ENCODE measurements at regions not wholly inside any gene's neighbourhood (a gene's known extent, or its start where the extent isn't known, plus 50 kb on each side); places are given as distances from the start of the nearest gene placed in this dataset.

DNA sequence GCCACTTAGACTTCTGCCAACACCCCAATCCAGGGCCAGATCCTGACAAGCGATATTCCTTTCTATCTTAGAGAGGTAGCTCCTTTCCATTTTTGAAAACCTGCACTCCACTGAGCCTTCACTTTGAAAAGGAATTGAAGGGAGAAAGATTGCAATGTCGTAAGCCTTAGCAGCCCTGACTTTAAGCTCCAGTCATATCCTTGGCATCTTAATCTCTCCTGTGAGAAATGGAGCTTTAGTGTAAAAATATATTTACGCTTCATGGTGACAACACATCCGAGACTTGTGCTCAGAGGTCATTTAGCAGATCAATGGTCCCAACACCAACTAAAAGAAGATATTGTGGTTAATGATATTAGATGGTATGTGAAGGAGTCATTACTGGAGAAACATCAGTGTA is 235.8 kb upstream of the MEX3C start:
- no peak for TF ChIP-seq CTCF (conservative IDR thresholded peaks at IDR 0.05; ENCODE audit: low read depth, low read length)
- TF ChIP-seq EZH2 (IDR thresholded peaks at IDR 0.05; ENCODE audit: borderline replicate concordance, low read depth, low read length, poor library complexity, severe bottlenecking), result no peak
- ChIA-PET CTCF (no interaction called here), POLR2A (ENCODE audit: low non-redundant PET) (no interaction called here)
- Histone ChIP-seq H3K9me3 (ENCODE audit: low read depth, low read length, poor library complexity, severe bottlenecking) (no peaks in the 10 kb centered on the region), H3K4me1 (ENCODE audit: insufficient read depth, low read length, poor library complexity, severe bottlenecking) (no peaks in the 10 kb centered on the region), H3K4me3 (ENCODE audit: low read depth, low read length, poor library complexity, severe bottlenecking) (no peak overlapping the region), H3K27ac (ENCODE audit: low read depth, low read length, poor library complexity, severe bottlenecking) (no peak overlapping the region), H3K36me3 (ENCODE audit: insufficient read depth, low read length, poor library complexity, severe bottlenecking) (no peaks in the 10 kb centered on the region), H3K27me3 (replicated peaks; ENCODE audit: insufficient read depth, low read depth, low read length, poor library complexity) (no peaks in the 10 kb centered on the region)
- no TSS peak for BruUV-seq (replicated peaks)
- no peak for DNase-seq (ENCODE audit: low spot score)
- intact Hi-C loops (cut with micrococcal nuclease; ENCODE audit: unreplicated experiment), result no loop called here

DNA sequence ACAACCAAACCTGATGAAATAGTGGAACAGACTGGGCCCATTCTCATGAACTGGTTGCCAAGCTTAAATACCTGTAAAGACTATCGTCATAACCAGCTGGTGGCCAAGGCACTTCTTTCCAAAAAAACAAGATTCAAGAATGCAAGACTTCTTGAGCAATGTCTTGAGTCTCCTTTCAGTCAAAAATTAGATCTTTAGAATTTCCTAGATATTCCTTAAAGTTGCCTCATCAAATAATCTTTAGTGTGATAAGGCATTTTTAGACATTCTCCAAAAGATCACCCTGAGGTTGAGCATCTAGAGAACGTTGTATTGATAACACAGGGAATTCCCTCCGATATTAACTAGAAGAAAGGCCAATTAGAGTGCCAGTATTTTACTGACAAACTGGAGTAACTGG is 236.4 kb upstream of the MEX3C start:
- Histone ChIP-seq H3K4me3 (ENCODE audit: low read depth, low read length, poor library complexity, severe bottlenecking) (no peak overlapping the region), H3K9me3 (ENCODE audit: low read depth, low read length, poor library complexity, severe bottlenecking) (no peaks in the 10 kb centered on the region), H3K4me1 (ENCODE audit: insufficient read depth, low read length, poor library complexity, severe bottlenecking) (no peaks in the 10 kb centered on the region), H3K27me3 (replicated peaks; ENCODE audit: insufficient read depth, low read depth, low read length, poor library complexity) (no peaks in the 10 kb centered on the region), H3K36me3 (ENCODE audit: insufficient read depth, low read length, poor library complexity, severe bottlenecking) (no peaks in the 10 kb centered on the region), H3K27ac (ENCODE audit: low read depth, low read length, poor library complexity, severe bottlenecking) (no peak overlapping the region)
- TF ChIP-seq CTCF (conservative IDR thresholded peaks at IDR 0.05; ENCODE audit: low read depth, low read length) (no peak), EZH2 (IDR thresholded peaks at IDR 0.05; ENCODE audit: borderline replicate concordance, low read depth, low read length, poor library complexity, severe bottlenecking) (no peak)
- no peak for DNase-seq (ENCODE audit: low spot score)
- CTCF ChIA-PET, result no interaction called here
- POLR2A ChIA-PET (ENCODE audit: low non-redundant PET), result no interaction called here
- BruUV-seq (replicated peaks), result no TSS peak
- intact Hi-C loops (cut with micrococcal nuclease; ENCODE audit: unreplicated experiment), result no loop called here

GRCh38 chr18:51437280-51438271 is 240.1 kb upstream of the MEX3C start:
- Histone ChIP-seq H3K4me1 (ENCODE audit: insufficient read depth, low read length, poor library complexity, severe bottlenecking) (no peaks in the 10 kb centered on the region), H3K27me3 (replicated peaks; ENCODE audit: insufficient read depth, low read depth, low read length, poor library complexity) (no peaks in the 10 kb centered on the region), H3K27ac (ENCODE audit: low read depth, low read length, poor library complexity, severe bottlenecking) (no peak overlapping the region), H3K4me3 (ENCODE audit: low read depth, low read length, poor library complexity, severe bottlenecking) (no peak overlapping the region), H3K9me3 (ENCODE audit: low read depth, low read length, poor library complexity, severe bottlenecking) (no peaks in the 10 kb centered on the region), H3K36me3 (ENCODE audit: insufficient read depth, low read length, poor library complexity, severe bottlenecking) (no peaks in the 10 kb centered on the region)
- ChIA-PET POLR2A (ENCODE audit: low non-redundant PET) (no interaction called here), CTCF (no interaction called here)
- intact Hi-C loops (cut with micrococcal nuclease; ENCODE audit: unreplicated experiment), result no loop called here
- BruUV-seq (replicated peaks), result no TSS peak
- no peak for TF ChIP-seq CTCF (conservative IDR thresholded peaks at IDR 0.05; ENCODE audit: low read depth, low read length)
- TF ChIP-seq EZH2 (IDR thresholded peaks at IDR 0.05; ENCODE audit: borderline replicate concordance, low read depth, low read length, poor library complexity, severe bottlenecking), result no peak
- DNase-seq (ENCODE audit: low spot score), result no peak

All from A673 (cell line).